ENCODE measurements at regions not wholly inside any gene's neighbourhood (a gene's known extent, or its start where the extent isn't known, plus 50 kb on each side); places are given as distances from the start of the nearest gene placed in this dataset.
"Not testable (repeated sequence)": the region's sequence is repeated elsewhere in the genome, so short reads cannot be mapped to it uniquely, and the experiment has no call there.

DNA sequence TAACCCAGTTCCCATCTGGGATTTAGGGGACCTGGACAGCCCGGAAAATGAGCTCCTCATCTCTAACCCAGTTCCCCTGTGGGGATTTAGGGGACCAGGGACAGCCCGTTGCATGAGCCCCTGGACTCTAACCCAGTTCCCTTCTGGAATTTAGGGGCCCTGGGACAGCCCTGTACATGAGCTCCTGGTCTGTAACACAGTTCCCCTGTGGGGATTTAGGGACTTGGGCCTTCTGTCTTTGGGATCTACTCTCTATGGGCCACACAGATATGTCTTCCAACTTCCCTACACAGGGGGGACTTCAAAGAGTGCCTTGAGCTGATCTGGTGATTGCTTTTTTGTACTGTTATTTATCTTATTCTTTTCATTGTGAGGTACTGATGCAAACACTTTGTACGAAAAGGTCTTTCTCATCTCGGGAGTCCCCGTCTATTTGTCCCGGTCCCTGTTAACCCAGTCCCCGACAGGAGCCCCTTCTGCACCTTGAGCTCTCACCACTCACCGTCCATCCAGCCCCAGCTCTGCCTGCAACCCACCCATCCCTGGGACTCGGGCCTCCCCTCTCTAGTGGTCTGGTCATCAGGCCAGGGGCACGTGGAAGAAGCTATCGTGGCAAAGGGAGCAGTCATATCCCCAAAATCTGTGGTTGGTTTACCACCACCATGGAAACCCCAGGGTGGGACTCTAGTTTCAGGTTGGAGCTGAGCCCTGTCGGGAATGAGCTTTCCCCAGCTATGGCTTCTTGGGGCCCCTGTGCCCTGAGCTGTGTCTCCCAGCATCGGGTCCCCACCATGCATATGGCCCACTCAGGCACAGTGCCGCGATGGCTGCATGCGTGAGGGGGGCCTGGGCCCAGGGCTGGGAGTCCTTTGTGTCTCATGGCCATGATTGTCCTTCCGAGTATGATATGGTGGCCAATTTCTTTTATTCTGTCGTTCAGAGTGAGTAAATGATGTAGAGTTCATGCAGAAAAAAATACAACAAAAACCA is 270.4 kb upstream of the PLCXD1 start:
- DNase-seq (ENCODE audit: low spot score): not testable (repeated sequence)

DNA sequence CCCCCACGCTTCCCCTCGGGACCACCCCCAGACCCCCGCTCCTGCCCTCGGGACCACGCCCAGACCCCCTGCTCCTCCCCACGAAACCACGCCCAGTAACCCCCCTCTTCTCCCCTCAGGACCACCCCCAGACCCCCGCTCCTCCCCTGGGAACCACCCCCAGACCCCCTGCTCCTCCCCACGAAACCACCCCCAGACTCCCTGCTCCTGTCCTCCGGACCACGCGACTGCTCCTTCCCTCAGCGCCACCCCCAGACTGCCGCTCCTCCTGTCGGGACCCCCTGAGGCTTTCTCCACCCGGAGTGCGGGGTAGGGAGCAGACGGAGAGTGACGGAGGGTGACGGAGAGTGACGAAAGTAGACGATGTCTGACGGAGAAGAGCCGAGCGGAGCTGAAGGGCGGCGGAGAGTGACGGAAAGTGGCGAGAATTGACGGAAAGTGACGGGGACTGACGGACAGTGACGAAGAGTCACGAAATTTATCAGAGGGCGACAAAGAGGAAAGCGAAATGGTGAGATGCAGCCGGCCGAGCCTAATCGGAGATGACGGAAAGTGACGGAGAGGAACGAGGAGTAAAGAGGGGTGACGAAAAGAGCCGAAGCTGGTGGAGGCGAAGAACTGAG is 267.2 kb upstream of the PLCXD1 start:
- not testable (repeated sequence) for DNase-seq (ENCODE audit: low spot score)

DNA sequence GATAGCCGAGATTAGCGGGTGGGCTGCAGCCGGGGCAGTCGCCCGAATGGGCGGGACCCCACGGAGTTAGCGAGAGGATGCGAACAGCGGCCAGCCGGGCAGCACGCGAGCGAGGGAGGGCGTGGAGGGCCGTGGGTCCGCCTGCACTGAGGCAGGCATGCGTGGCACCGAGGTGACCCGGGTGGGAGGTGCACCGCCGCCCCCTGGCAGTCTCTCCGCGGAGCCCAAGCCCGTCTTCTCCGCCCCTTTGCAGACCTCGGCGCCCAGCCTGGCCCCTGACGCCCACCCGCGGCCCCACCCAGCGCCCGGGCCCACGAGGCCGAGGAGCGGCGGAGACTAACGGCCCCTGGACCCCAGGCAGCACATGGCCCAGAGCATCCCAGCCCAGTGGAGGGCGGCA is 266.7 kb upstream of the PLCXD1 start:
- peak; percentile 4 for DNase-seq (ENCODE audit: low spot score)

DNA sequence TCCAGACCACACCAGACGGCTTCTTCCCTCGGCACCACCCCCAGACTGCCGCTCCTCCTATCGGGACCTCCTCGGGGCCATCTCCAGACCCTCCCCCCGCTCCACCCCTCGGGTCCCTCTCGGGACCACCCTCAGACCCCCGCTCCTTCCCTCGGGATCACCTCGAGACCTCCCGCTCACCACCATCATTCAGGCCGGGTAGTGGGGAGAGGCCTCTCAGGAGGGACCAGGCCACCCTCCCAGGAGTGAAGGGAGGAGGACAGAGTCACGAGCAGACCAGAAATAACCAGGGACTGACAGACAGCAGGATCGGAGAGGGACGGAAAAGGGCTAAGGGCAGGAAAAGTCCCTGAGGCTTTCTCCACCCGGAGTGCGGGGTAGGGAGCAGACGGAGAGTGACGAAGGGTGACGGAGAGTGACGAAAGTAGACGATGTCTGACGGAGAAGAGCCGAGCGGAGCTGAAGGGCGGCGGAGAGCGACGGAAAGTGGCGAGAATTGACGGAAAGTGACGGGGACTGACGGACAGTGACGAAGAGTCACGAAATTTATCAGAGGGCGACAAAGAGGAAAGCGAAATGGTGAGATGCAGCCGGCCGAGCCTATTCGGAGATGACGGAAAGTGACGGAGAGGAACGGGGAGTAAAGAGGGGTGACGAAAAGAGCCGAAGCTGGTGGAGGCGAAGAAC is 262.3 kb upstream of the PLCXD1 start:
- DNase-seq (ENCODE audit: low spot score): not testable (repeated sequence)

DNA sequence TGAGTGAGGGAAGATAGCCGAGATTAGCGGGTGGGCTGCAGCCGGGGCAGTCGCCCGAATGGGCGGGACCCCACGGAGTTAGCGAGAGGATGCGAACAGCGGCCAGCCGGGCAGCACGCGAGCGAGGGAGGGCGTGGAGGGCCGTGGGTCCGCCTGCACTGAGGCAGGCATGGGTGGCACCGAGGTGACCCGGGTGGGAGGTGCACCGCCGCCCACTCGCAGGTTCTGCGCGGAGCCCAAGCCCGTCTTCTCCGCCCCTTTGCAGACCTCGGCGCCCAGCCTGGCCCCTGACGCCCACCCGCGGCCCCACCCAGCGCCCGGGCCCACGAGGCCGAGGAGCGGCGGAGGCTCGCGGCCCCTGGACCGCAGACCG is 261.7 kb upstream of the PLCXD1 start:
- not testable (repeated sequence) for DNase-seq (ENCODE audit: low spot score)

DNA sequence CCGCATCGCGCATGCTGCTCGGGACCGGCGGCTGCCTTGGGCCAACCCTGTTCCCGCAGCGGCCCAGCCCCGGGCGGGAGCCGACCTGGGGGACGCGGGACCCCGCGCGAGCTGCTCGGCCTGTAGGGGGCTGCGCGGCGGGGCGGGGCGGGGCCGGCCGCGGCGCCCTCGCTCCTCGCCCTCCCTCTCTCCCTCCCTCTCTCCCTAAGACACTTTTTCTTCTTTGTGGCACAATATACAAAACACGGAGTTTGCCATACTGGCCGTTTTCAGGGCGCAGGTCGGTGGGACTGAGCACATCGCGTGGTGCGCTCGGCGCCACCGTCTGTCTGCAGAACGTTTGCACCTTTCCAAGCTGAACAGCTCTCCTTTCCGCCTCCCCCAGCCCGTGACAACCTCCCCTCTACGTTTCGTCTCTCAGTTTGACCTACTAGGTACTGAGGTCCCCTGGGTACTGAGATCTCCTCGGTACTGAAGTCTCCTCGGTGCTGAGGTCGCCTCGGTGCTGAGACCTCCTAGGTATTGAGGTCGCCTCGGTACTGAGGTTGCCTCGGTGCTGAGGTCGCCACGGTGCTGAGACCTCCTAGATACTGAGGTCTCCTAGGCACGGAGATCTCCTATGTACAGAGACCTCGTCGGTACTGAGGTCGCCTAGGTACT is 261.1 kb upstream of the PLCXD1 start:
- peak; percentile 7 for DNase-seq (ENCODE audit: low spot score)

DNA sequence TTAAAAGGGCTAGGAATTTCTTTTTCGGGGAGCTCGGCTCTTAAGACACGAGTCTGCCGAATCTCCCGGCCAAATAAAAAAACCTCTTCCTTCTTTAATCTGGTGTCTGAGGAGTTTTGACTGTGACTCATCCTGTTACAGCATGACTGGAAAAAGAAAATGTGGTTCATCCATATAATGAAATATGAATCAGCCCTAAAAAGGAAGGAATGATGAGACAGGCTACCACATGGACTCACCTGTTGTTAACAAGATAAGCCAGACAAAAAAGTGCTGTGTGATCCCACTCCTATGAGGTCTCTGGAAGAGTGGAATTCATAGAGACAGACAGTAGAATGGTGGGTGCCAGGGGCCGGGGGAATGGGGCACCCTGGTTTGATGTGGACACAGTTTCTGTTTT is 257.0 kb upstream of the PLCXD1 start:
- DNase-seq (ENCODE audit: low spot score): not testable (repeated sequence)

All from Ammon's horn (tissue), 1 donor.